Ishikawa (cell line): ENCODE measurements at regions not wholly inside any gene's neighbourhood (a gene's known extent, or its start where the extent isn't known, plus 50 kb on each side); places are given as distances from the start of the nearest gene placed in this dataset.

Experiments used
- CEBPB ChIP-seq: IDR thresholded peaks from 2 replicates; pipeline ENCODE4 v1.6.1; 2012
- EGR1 ChIP-seq: IDR thresholded peaks from 2 replicates; pipeline ENCODE4 v1.6.1; 2012
- RAD21 ChIP-seq: IDR thresholded peaks from 2 replicates; pipeline ENCODE4 v1.6.1; 2012; ENCODE audit warnings: low read depth
- YY1 ChIP-seq: IDR thresholded peaks from 2 replicates; pipeline ENCODE4 v1.6.1; 2012; ENCODE audit warnings: low read depth

DNA sequence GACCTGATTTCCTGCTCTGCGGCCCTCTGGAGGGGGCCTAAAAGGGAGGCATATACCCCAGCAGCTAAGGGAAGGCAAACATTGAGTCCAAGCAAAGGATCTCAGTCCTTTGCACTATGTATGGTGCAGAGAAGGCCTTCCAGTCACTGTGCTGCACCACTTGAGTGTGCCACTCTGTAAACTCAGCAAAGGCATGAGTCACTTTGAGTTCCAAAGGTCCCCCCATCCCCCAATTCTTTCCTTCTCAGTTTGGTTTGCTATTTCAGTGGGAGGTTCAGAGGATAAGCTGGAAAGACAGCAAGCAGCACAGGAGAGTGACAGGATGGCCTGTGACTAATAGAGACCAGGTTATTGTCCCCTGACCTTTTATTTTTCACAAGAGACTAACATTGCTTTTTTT lies 131.3 kb downstream of the FHDC1 start:
- TF ChIP-seq RAD21 (no peak), YY1 (no peak), EGR1 (no peak), CEBPB (no peak)
